ENCODE measurements at regions not wholly inside any gene's neighbourhood (a gene's known extent, or its start where the extent isn't known, plus 50 kb on each side); places are given as distances from the start of the nearest gene placed in this dataset.
"Not testable (repeated sequence)": the region's sequence is repeated elsewhere in the genome, so short reads cannot be mapped to it uniquely, and the experiment has no call there.

DNA sequence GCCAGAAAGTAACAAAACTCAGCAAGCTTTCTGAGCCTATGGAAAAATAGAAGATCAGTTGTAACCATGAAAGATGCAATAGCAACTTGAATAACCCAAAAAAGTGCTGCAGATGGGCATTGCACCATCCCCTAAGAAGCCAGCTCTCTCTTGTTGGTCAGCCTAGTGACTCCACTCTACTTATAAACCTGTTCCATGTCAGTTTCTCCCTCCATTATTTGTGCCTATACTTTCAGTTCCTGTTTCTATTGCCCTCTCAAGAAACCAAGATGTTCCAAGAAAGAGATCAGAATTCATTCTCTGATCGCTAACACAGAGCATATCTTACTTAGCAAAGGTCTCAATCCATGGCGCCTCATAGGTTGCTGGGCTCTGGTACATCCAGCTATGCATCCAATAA lies 170.3 kb upstream of the MAP2 start:
- H3K36me3 ChIP-seq (ENCODE audit: control insufficient read depth, insufficient read depth, low read length) = no peaks in the 10 kb centered on the region
- no peak for DNase-seq (ENCODE audit: low read depth)
- no peaks in the 10 kb centered on the region for H3K27me3 ChIP-seq (ENCODE audit: control insufficient read depth, insufficient read depth, low read length)
- TF ChIP-seq, protein P1, sequence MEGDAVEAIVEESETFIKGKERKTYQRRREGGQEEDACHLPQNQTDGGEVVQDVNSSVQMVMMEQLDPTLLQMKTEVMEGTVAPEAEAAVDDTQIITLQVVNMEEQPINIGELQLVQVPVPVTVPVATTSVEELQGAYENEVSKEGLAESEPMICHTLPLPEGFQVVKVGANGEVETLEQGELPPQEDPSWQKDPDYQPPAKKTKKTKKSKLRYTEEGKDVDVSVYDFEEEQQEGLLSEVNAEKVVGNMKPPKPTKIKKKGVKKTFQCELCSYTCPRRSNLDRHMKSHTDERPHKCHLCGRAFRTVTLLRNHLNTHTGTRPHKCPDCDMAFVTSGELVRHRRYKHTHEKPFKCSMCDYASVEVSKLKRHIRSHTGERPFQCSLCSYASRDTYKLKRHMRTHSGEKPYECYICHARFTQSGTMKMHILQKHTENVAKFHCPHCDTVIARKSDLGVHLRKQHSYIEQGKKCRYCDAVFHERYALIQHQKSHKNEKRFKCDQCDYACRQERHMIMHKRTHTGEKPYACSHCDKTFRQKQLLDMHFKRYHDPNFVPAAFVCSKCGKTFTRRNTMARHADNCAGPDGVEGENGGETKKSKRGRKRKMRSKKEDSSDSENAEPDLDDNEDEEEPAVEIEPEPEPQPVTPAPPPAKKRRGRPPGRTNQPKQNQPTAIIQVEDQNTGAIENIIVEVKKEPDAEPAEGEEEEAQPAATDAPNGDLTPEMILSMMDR (IDR thresholded peaks at IDR 0.05; ENCODE audit: insufficient read depth, low read length, severe bottlenecking) = no peak
- no peak for FAIRE-seq
- H3K4me3 ChIP-seq (ENCODE audit: low read depth, low read length) = no peak overlapping the region

DNA sequence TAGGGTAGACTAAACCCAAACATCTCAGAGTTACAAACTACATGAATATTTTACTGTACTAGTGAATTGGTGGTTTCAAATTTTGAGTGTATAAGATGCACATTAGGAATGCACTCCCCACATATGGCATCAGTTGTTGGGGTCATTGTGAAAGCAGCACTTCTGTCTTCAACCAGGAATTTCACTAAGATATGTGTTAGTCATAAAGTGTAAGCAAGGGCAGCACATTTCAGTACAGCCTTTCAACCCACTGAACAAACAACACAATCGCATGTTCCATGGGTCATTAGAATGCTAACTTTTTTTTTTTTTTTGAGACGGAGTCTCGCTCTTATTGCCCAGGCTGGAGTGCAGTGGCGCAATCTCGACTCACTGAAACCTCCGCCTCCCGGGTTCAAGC lies 164.1 kb upstream of the MAP2 start:
- no peak for DNase-seq (ENCODE audit: low read depth)
- TF ChIP-seq, protein P1 (IDR thresholded peaks at IDR 0.05; ENCODE audit: insufficient read depth, low read length, severe bottlenecking) = no peak
- no peak overlapping the region for H3K4me3 ChIP-seq (ENCODE audit: low read depth, low read length)
- FAIRE-seq = no peak
- H3K27me3 ChIP-seq (ENCODE audit: control insufficient read depth, insufficient read depth, low read length) = no peaks in the 10 kb centered on the region
- no peaks in the 10 kb centered on the region for H3K36me3 ChIP-seq (ENCODE audit: control insufficient read depth, insufficient read depth, low read length)

DNA sequence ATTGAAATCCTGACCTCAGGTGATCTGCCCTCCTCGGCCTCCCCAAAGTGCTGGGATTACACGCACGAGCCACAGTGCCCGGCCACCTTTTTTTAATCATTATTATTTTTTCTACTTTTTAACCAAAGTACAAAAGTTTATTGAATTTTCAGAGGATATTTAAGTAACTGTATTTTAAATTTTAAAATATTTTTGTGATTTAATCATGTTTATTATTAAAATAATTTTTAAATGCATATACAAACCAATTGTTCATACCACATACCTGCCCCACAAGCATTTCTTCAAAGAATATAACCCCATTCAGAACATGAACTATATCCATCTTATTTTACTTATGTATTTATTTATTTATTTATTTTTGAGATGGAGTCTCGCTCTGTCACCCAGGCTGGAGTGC lies 163.6 kb upstream of the MAP2 start:
- Histone ChIP-seq H3K4me3 (ENCODE audit: low read depth, low read length) (no peak overlapping the region), H3K27me3 (ENCODE audit: control insufficient read depth, insufficient read depth, low read length) (no peaks in the 10 kb centered on the region), H3K36me3 (ENCODE audit: control insufficient read depth, insufficient read depth, low read length) (no peaks in the 10 kb centered on the region)
- no peak for DNase-seq (ENCODE audit: low read depth)
- TF ChIP-seq, protein P1 (IDR thresholded peaks at IDR 0.05; ENCODE audit: insufficient read depth, low read length, severe bottlenecking) = no peak
- FAIRE-seq = no peak

DNA sequence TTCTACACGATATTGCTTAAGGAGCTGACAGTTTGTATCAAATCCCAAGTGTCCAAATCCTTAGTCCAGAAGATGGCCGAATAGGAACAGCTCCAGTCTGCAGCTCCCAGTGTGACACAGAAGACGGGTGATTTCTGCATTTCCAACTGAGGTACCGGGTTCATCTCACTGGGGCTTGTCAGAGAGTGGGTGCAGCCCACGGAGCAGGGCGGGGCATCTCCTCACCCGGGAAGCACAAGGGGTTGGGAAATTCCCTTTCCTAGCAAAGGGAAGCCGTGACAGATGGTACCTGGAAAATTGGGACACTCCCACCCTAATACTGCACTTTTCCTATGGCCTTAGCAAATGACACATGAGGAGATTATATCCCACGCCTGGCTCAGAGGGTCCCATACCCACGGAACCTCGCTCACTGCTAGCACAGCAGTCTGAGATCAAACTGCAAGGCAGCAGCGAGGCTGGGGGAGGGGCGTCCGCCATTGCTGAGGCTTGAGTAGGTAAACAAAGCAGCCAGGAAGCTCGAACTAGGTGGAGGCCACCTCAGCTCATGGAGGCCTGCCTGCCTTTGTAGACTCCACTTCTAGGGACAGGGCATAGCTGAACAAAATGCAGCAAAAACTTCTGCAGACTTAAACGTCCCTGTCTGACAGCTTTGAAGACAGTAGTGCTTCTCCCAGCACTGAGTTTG lies 162.3 kb upstream of the MAP2 start:
- not testable (repeated sequence) for H3K27me3 ChIP-seq (ENCODE audit: control insufficient read depth, insufficient read depth, low read length); DNase-seq (ENCODE audit: low read depth); H3K36me3 ChIP-seq (ENCODE audit: control insufficient read depth, insufficient read depth, low read length); H3K4me3 ChIP-seq (ENCODE audit: low read depth, low read length); FAIRE-seq

DNA sequence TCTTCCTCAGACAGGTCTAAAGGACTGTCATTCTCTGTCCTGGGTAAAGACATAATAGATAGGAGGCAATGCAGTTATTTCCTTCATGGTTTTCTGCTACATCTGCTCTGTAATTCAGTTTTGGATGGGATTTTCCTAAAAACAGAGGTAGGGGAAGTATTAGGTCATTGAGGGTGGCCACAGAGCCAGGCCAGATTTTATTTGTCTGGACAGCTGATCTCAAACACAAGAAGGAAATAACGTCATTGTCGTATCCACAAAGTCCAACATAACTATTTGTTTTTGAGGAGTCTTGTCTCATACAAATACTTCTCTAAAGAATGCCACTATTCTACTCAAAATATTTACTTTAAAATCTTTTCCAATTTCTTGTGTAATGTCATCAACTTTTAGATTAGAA lies 154.8 kb upstream of the MAP2 start:
- DNase-seq (ENCODE audit: low read depth) = no peak
- Histone ChIP-seq H3K36me3 (ENCODE audit: control insufficient read depth, insufficient read depth, low read length) (no peaks in the 10 kb centered on the region), H3K4me3 (ENCODE audit: low read depth, low read length) (no peak overlapping the region), H3K27me3 (ENCODE audit: control insufficient read depth, insufficient read depth, low read length) (no peaks in the 10 kb centered on the region)
- TF ChIP-seq, protein P1 (IDR thresholded peaks at IDR 0.05; ENCODE audit: insufficient read depth, low read length, severe bottlenecking) = no peak
- FAIRE-seq = no peak

DNA sequence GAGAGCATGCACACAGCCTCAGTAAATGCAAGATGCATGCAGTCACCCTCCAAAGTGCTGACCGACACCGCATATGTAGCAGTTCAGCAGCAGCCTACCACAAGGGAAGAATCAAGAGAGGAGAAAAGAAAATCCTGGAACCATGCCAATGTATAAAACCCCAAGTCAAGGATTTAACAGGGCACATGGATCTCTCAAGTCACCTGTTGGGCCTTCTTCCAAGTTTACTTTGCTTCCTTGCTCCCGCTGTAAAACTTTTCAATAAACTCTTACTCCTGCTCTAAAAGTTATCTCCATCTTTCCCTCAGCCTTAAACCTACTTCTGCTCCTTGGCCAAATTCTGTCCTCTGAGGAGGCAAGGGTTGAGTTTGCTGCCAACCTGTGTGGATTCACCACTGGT lies 147.8 kb upstream of the MAP2 start:
- TF ChIP-seq, protein P1 (IDR thresholded peaks at IDR 0.05; ENCODE audit: insufficient read depth, low read length, severe bottlenecking) = no peak
- no peak overlapping the region for H3K4me3 ChIP-seq (ENCODE audit: low read depth, low read length)
- FAIRE-seq (no peak), DNase-seq (ENCODE audit: low read depth) (no peak)
- no peaks in the 10 kb centered on the region for H3K27me3 ChIP-seq (ENCODE audit: control insufficient read depth, insufficient read depth, low read length)
- H3K36me3 ChIP-seq (ENCODE audit: control insufficient read depth, insufficient read depth, low read length) = no peaks in the 10 kb centered on the region
